Activated CD8-positive, alpha-beta T cell treated with anti-CD3 and anti-CD28 coated beads for 36 hours (primary cell): ENCODE measurements at regions not wholly inside any gene's neighbourhood (a gene's known extent, or its start where the extent isn't known, plus 50 kb on each side); places are given as distances from the start of the nearest gene placed in this dataset.
"Not testable (repeated sequence)": the region's sequence is repeated elsewhere in the genome, so short reads cannot be mapped to it uniquely, and the experiment has no call there.

Source experiments
- ATAC-seq: fragments of 200-7000 bp; cut with Tn5 transposase; one replicate; pipeline ENCODE4 v1.10.0; 2021; ENCODE audit warnings: mild to moderate bottlenecking, moderate library complexity
- CTCF ChIA-PET: fragments of 350-600 bp; sonication (Branson Sonifier 250); formaldehyde crosslinking; loops from one replicate; lab custom pipeline; 2021; ENCODE audit warnings: antibody characterized with exemption; lab: Charles Lee
- POLR2A ChIA-PET: fragments of 350-600 bp; sonication (Branson Sonifier 250); formaldehyde crosslinking; loops from one replicate; lab custom pipeline; 2021; ENCODE audit warnings: antibody characterized with exemption; lab: Charles Lee
- DNase-seq: peaks from one replicate; pipeline ENCODE4 v3.0.0-alpha.2; 2020
- H3K27ac Mint-ChIP-seq: one replicate; pipeline ENCODE4 v1.8.0; 2021; ENCODE audit warnings: mild to moderate bottlenecking, mixed read lengths
- H3K27me3 Mint-ChIP-seq: one replicate; pipeline ENCODE4 v1.8.0; 2021; ENCODE audit warnings: mixed read lengths
- H3K36me3 Mint-ChIP-seq: one replicate; pipeline ENCODE4 v1.8.0; 2021; ENCODE audit warnings: low read depth, mixed read lengths
- H3K4me1 Mint-ChIP-seq: one replicate; pipeline ENCODE4 v1.8.0; 2021; ENCODE audit warnings: low read depth, mixed read lengths
- H3K4me3 Mint-ChIP-seq: one replicate; pipeline ENCODE4 v1.8.0; 2021; ENCODE audit warnings: mild to moderate bottlenecking, moderate library complexity, mixed read lengths
- H3K9me3 Mint-ChIP-seq: one replicate; pipeline ENCODE4 v1.8.0; 2021; ENCODE audit warnings: mixed read lengths
- CTCF ChIP-seq: fragments of 200-600 bp; IDR thresholded peaks from one replicate; pipeline ENCODE4 v1.8.0; 2022; ENCODE audit warnings: antibody characterized with exemption, mild to moderate bottlenecking
- intact Hi-C: fragments of 100-400 bp; cut with micrococcal nuclease; formaldehyde crosslinking; loops from one replicate; pipeline ENCODE4 v1.10.0; 2022

GRCh38 chr17:68675723-68676122 is 74.6 kb upstream of the FAM20A start:
- no peaks in the 10 kb centered on the region for H3K36me3 Mint-ChIP-seq
- ATAC-seq = no peak

DNA sequence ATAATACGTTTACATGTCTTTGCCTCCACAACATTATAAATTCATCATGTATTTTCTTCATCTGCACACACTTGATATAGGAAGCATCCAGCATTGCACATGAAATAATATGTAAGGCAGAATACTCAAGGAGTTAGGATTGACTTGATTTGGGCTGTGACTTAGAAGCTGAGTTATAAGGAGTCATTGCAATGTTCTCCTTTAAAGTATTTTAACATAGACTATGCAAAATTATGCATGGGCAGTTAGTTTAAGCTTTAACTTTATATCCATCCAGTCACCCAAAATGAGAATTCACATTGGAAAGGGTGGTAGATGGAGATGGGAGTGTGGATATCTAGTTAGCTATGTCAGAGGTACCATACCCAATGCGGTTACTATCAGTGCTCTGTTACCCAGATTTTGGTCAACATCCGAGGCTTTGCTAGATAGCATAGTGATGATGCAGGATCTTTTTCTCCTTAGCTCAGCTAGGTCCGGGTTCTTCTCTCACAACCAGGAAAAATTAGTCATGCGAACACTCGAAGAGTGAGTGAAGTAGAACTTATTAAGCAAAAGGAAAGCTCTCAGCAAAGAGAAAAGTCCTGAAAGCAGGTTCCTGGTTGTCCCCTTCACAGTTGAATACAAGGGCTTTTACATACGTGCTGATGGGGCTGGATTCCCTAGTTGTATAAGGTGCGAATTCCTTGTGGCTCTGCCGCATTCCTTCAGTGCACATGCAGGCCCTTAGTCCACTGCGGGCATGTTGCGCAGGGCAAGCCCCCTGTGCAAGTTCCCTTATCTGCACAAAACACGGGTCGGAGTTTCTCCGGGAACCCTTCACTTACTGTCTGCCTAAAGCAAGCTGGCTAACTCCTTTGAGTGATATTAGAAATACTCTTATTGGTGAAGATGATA is 73.1 kb upstream of the FAM20A start:
- H3K27ac Mint-ChIP-seq = no peak overlapping the region
- no peak for DNase-seq
- peaks cover 18% of the 10 kb centered on the region for H3K27me3 Mint-ChIP-seq
- no peak overlapping the region for H3K4me3 Mint-ChIP-seq
- H3K9me3 Mint-ChIP-seq = no peaks in the 10 kb centered on the region
- no peak for ATAC-seq
- POLR2A ChIA-PET = no interaction called here
- no peaks in the 10 kb centered on the region for H3K4me1 Mint-ChIP-seq
- H3K36me3 Mint-ChIP-seq = no peaks in the 10 kb centered on the region
- CTCF ChIA-PET = interaction anchor here (0.8 kb wide), 1 partner anchor 89 kb away, joined by 3 read pairs; no protein-coding TSS in a partner anchor
- no peak for TF ChIP-seq CTCF
- intact Hi-C loops = no loop called here

More at GRCh38 chr17:68675723-68676122, 74.6 kb upstream of the FAM20A start:
- TF ChIP-seq CTCF = no peak
- ChIA-PET POLR2A (no interaction called here), CTCF (no interaction called here)
- Mint-ChIP-seq H3K9me3 (no peaks in the 10 kb centered on the region), H3K27me3 (peaks cover 19% of the 10 kb centered on the region), H3K4me1 (no peaks in the 10 kb centered on the region), H3K4me3 (no peak overlapping the region), H3K27ac (no peak overlapping the region)
- no peak for DNase-seq
- intact Hi-C loops = no loop called here

DNA sequence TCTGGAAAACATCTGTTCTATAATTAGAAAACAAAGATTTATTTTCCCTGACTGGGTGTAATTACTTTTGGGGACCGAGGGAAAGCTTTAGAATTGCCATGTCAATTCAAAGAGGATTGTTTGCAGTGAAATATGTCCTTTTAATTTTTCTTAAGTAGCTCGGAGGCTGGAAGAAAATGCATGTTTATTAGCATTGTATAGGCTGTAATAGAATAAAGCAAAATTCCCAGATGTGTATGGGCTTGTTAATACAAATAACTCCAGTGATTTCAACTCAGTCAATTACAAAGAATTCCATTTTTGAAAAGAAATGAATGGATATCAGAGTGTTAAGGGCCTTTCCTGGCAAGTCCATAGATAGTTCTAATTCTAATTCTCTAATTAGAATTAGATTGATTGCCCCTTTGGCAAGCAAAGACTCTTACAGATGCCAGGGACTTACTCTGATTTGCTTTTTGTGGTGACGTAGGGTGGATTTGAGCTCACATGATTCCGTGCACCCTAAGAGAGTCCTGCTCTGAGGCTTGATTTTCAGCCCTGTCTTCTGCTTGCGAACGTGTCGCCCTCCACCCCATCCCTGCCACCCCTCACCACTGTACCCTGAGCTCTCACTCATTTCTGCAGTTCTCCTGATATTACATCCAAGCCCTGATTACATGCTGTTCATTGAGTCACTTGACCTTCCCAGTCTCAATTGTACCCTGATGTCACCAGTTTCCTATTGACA is 70.0 kb upstream of the FAM20A start:
- Mint-ChIP-seq H3K27me3 (peaks cover 10% of the 10 kb centered on the region), H3K36me3 (no peaks in the 10 kb centered on the region), H3K4me1 (no peaks in the 10 kb centered on the region), H3K4me3 (no peak overlapping the region), H3K27ac (no peak overlapping the region), H3K9me3 (no peaks in the 10 kb centered on the region)
- POLR2A ChIA-PET = no interaction called here
- intact Hi-C loops = no loop called here
- DNase-seq (no peak), ATAC-seq (no peak)
- CTCF ChIA-PET = no interaction called here
- no peak for TF ChIP-seq CTCF

- H3K36me3 Mint-ChIP-seq, POLR2A ChIA-PET, H3K4me1 Mint-ChIP-seq, DNase-seq, ATAC-seq, H3K4me3 Mint-ChIP-seq, CTCF ChIA-PET, intact Hi-C loops, H3K9me3 Mint-ChIP-seq, H3K27ac Mint-ChIP-seq: not testable (repeated sequence)
- H3K27me3 Mint-ChIP-seq = peaks cover 18% of the 10 kb centered on the region
Measured at GRCh38 chr17:68666438-68666837, 65.3 kb upstream of the FAM20A start.

GRCh38 chr17:68665373-68665772 is 64.2 kb upstream of the FAM20A start:
- intact Hi-C loops = no loop called here
- Mint-ChIP-seq H3K36me3 (no peaks in the 10 kb centered on the region), H3K4me1 (no peaks in the 10 kb centered on the region), H3K4me3 (no peak overlapping the region), H3K9me3 (no peaks in the 10 kb centered on the region), H3K27me3 (peaks cover 18% of the 10 kb centered on the region), H3K27ac (no peak overlapping the region)
- ChIA-PET POLR2A (no interaction called here), CTCF (no interaction called here)
- DNase-seq = no peak
- ATAC-seq = no peak
- no peak for TF ChIP-seq CTCF
